IMR-90 (cell line): ENCODE measurements at regions not wholly inside any gene's neighbourhood (a gene's known extent, or its start where the extent isn't known, plus 50 kb on each side); places are given as distances from the start of the nearest gene placed in this dataset.

Experiments used
- ATAC-seq: fragments of 200-7000 bp; cut with Tn5 transposase; 2 replicates; pipeline ENCODE4 v1.9.1; 2020; ENCODE audit warnings: low read depth, mild to moderate bottlenecking, moderate library complexity
- BruUV-seq: library from RNA; stranded (reverse); fragments of 400-500 nt; replicated peaks from 2 replicates; lab custom pipeline; 2021; lab: Mats Ljungman, UMichigan
- CTCF ChIA-PET: fragments of 300-600 bp; formaldehyde crosslinking; extraction: SDS; loops from one replicate; lab custom pipeline; 2021; ENCODE audit warnings: antibody characterized with exemption; lab: Yijun Ruan, JAX
- POLR2A ChIA-PET: fragments of 300-600 bp; sonication (Branson Sonifier 250); formaldehyde crosslinking; loops from one replicate; lab custom pipeline; 2022; ENCODE audit warnings: antibody characterized with exemption; ENCODE audit not compliant: unreplicated experiment; lab: Charles Lee
- DNase-seq: peaks from one replicate; pipeline ENCODE4 v3.0.0; 2013
- H2AFZ ChIP-seq: replicated peaks from 2 replicates; pipeline ENCODE3; 2013; ENCODE audit warnings: low read length, mild to moderate bottlenecking; ENCODE audit not compliant: poor library complexity
- H2AK5ac ChIP-seq: 2 replicates; pipeline ENCODE4 v1.6.1; 2013; ENCODE audit warnings: low read depth, low read length, inconsistent platforms
- H2AK9ac ChIP-seq: replicated peaks from 2 replicates; pipeline ENCODE3; 2013; ENCODE audit warnings: mild to moderate bottlenecking, low read depth, low read length, moderate library complexity; ENCODE audit not compliant: poor library complexity
- H2BK120ac ChIP-seq: 2 replicates; pipeline ENCODE4 v1.6.1; 2013; ENCODE audit warnings: low read depth, low read length, inconsistent platforms
- H2BK15ac ChIP-seq: 3 replicates; pipeline ENCODE4 v1.6.1; 2013; ENCODE audit warnings: low read depth, low read length, inconsistent platforms
- H2BK20ac ChIP-seq: 2 replicates; pipeline ENCODE4 v1.6.1; 2013; ENCODE audit warnings: low read depth, mild to moderate bottlenecking, inconsistent platforms, low read length, moderate library complexity
- H2BK5ac ChIP-seq: 2 replicates; pipeline ENCODE4 v1.6.1; 2013; ENCODE audit warnings: mild to moderate bottlenecking, low read depth, low read length, inconsistent platforms; ENCODE audit not compliant: poor library complexity, severe bottlenecking
- H3K14ac ChIP-seq: replicated peaks from 2 replicates; pipeline ENCODE4 v1.6.1; 2013; ENCODE audit warnings: low read depth, low read length, inconsistent platforms
- H3K18ac ChIP-seq: 2 replicates; pipeline ENCODE4 v1.6.1; 2013; ENCODE audit warnings: low read depth, low read length, control low read depth
- H3K23ac ChIP-seq: 2 replicates; pipeline ENCODE4 v1.6.1; 2013; ENCODE audit warnings: low read depth, low read length, inconsistent platforms
- H3K27ac ChIP-seq: 2 replicates; pipeline ENCODE4 v1.5.1; 2013; ENCODE audit warnings: mild to moderate bottlenecking, control low read depth, low read length; ENCODE audit not compliant: insufficient read depth
- H3K27me3 ChIP-seq: 2 replicates; pipeline ENCODE4 v1.6.1; 2013; ENCODE audit warnings: low read length; ENCODE audit not compliant: control insufficient read depth, insufficient read depth
- H3K36me3 ChIP-seq: 2 replicates; pipeline ENCODE4 v1.6.1; 2013; ENCODE audit warnings: low read length, mixed read lengths; ENCODE audit not compliant: control insufficient read depth, insufficient read depth
- H3K4ac ChIP-seq: 2 replicates; pipeline ENCODE4 v1.6.1; 2013; ENCODE audit warnings: low read depth, low read length, inconsistent platforms
- H3K4me1 ChIP-seq: 2 replicates; pipeline ENCODE4 v1.6.1; 2013; ENCODE audit warnings: low read length, mixed read lengths; ENCODE audit not compliant: control insufficient read depth, insufficient read depth
- H3K4me2 ChIP-seq: 2 replicates; pipeline ENCODE4 v1.6.1; 2013; ENCODE audit warnings: low read depth, mild to moderate bottlenecking, control low read depth, low read length, moderate library complexity
- H3K4me3 ChIP-seq: 2 replicates; pipeline ENCODE4 v1.5.1; 2013; ENCODE audit warnings: low read depth, mild to moderate bottlenecking, control low read depth, low read length, moderate library complexity; ENCODE audit not compliant: insufficient read depth
- H3K56ac ChIP-seq: 2 replicates; pipeline ENCODE4 v1.6.1; 2013; ENCODE audit warnings: low read length, inconsistent platforms; ENCODE audit not compliant: insufficient read depth; ENCODE audit errors: extremely low read depth
- H3K79me1 ChIP-seq, 2 experiments: 2 replicates each; pipeline ENCODE4 v1.6.1; 2013; ENCODE audit warnings: low read length in 2 of 2, inconsistent platforms in 1 of 2, low read depth in 1 of 2
- H3K9ac ChIP-seq: 2 replicates; pipeline ENCODE4 v1.6.1; 2013; ENCODE audit warnings: low read depth, low read length, control low read depth
- H3K9me1 ChIP-seq: 2 replicates; pipeline ENCODE4 v1.6.1; 2013; ENCODE audit warnings: low read length, inconsistent platforms; ENCODE audit not compliant: insufficient read depth
- H3K9me3 ChIP-seq: 2 replicates; pipeline ENCODE4 v1.6.1; 2013; ENCODE audit warnings: low read length; ENCODE audit not compliant: control insufficient read depth, insufficient read depth
- H4K20me1 ChIP-seq: 2 replicates; pipeline ENCODE4 v1.6.1; 2013; ENCODE audit warnings: low read length, inconsistent platforms; ENCODE audit not compliant: insufficient read depth
- H4K5ac ChIP-seq: 2 replicates; pipeline ENCODE4 v1.6.1; 2013; ENCODE audit warnings: mild to moderate bottlenecking, low read depth, low read length, control low read depth
- H4K8ac ChIP-seq, 2 experiments: 2 replicates each; pipeline ENCODE4 v1.6.1; 2013; ENCODE audit warnings: low read depth in 2 of 2, low read length in 2 of 2, control low read depth in 1 of 2, inconsistent platforms in 1 of 2
- H4K91ac ChIP-seq: 2 replicates; pipeline ENCODE4 v1.6.1; 2013; ENCODE audit warnings: low read depth, low read length, inconsistent platforms; ENCODE audit not compliant: insufficient read depth
- CTCF ChIP-seq: conservative IDR thresholded peaks from 2 replicates; pipeline ENCODE4 v1.5.1; 2012; ENCODE audit warnings: mild to moderate bottlenecking, low read depth, low read length, improper control_type of control experiment
- FOS ChIP-seq: fragments of 150-350 bp; IDR thresholded peaks from 2 replicates; pipeline ENCODE4 v1.6.1; 2016; ENCODE audit warnings: low read depth, low read length
- MAFK ChIP-seq: IDR thresholded peaks from 2 replicates; pipeline ENCODE4 v1.6.1; 2012; ENCODE audit warnings: low read depth, low read length, improper control_type of control experiment
- MXI1 ChIP-seq: IDR thresholded peaks from 2 replicates; pipeline ENCODE4 v1.6.1; 2012; ENCODE audit warnings: low read depth, mild to moderate bottlenecking, low read length, moderate library complexity, borderline replicate concordance
- RAD21 ChIP-seq: IDR thresholded peaks from 2 replicates; pipeline ENCODE4 v1.6.1; 2012; ENCODE audit warnings: low read length, improper control_type of control experiment
- RCOR1 ChIP-seq: IDR thresholded peaks from 2 replicates; pipeline ENCODE4 v1.6.1; 2012; ENCODE audit warnings: mild to moderate bottlenecking, low read length, improper control_type of control experiment; ENCODE audit not compliant: insufficient replicate concordance
- SMC3 ChIP-seq: fragments of 150-350 bp; IDR thresholded peaks from 2 replicates; pipeline ENCODE4 v1.6.1; 2016; ENCODE audit warnings: low read depth, mild to moderate bottlenecking, antibody characterized with exemption, low read length, moderate library complexity
- USF2 ChIP-seq: fragments of 150-350 bp; IDR thresholded peaks from 2 replicates; pipeline ENCODE4 v1.6.1; 2017; ENCODE audit warnings: mild to moderate bottlenecking, antibody characterized with exemption, low read length, low read depth
- WGBS, 2 experiments: methylation state at CpG; one replicate each; pipeline versions ENCODE4 v1.1.5 to v1.1.7; 2013; ENCODE audit warnings: missing lambda C conversion rate in 2 of 2; ENCODE audit not compliant: insufficient read length in 1 of 2; ENCODE audit errors: extremely low coverage in 2 of 2; 5-methylcytosine and 5-hydroxymethylcytosine counted together
- dilution Hi-C: fragments of 300-500 bp; cut with HindIII; formaldehyde crosslinking; loops from one replicate; pipeline ENCODE4 v1.14.3; 2018; ENCODE audit warnings: low sequenced_read_pairs; ENCODE audit not compliant: unreplicated experiment
- in situ Hi-C: fragments of 300-500 bp; cut with MboI; formaldehyde crosslinking; loops from 3 replicates; pipeline ENCODE4 v1.14.3; 2019; ENCODE audit warnings: low sequenced_read_pairs, inconsistent platforms, mixed read lengths
- intact Hi-C: fragments of 100-400 bp; cut with micrococcal nuclease; formaldehyde crosslinking; loops from 2 replicates; pipeline ENCODE4 v1.10.0; 2022

- no peak overlapping the region for H3K4ac ChIP-seq
- dilution Hi-C loops, result no loop called here
- H3K36me3 ChIP-seq, result no peaks in the 10 kb centered on the region
- intact Hi-C loops, result no loop called here
- H3K27me3 ChIP-seq, result no peaks in the 10 kb centered on the region
- no peak overlapping the region for H3K4me3 ChIP-seq
- no peak overlapping the region for H4K91ac ChIP-seq
- H4K5ac ChIP-seq, result no peak overlapping the region
- H3K14ac ChIP-seq, result no peak overlapping the region
- ATAC-seq, result no peak
- no TSS peak for BruUV-seq
- no peak overlapping the region for H3K56ac ChIP-seq
- no peak overlapping the region for H3K23ac ChIP-seq
- no peaks in the 10 kb centered on the region for H3K9me3 ChIP-seq
- H2BK120ac ChIP-seq, result no peak overlapping the region
- H4K20me1 ChIP-seq, result no peaks in the 10 kb centered on the region
- in situ Hi-C loops, result no loop called here
- no CpG with 5 or more reads among the region's 1 CpG for WGBS, 2 experiments
- H3K4me1 ChIP-seq, result no peaks in the 10 kb centered on the region
- ChIA-PET CTCF (interaction anchor here (0.6 kb wide), 1 partner anchor 428 kb away, joined by 3 read pairs; no protein-coding TSS in a partner anchor), POLR2A (no interaction called here)
- H3K9me1 ChIP-seq, result no peaks in the 10 kb centered on the region
- H2AK5ac ChIP-seq, result no peak overlapping the region
- no peak overlapping the region for H3K27ac ChIP-seq
- H3K79me1 ChIP-seq, result no peaks in the 10 kb centered on the region
- no peak overlapping the region for H3K18ac ChIP-seq
- H2BK15ac ChIP-seq, result no peak overlapping the region
- no peak overlapping the region for H3K9ac ChIP-seq
- no peak overlapping the region for H3K4me2 ChIP-seq
- peak; percentile 4 for DNase-seq
- no peak overlapping the region for H4K8ac ChIP-seq
- no peak overlapping the region for H2AFZ ChIP-seq
- H2AK9ac ChIP-seq, result no peak overlapping the region
- TF ChIP-seq SMC3, result peak; percentile 24; the same call in 1 of the 2 replicates
- TF ChIP-seq RCOR1, result no peak
- TF ChIP-seq CTCF, result 0 out of 2 replicates have a peak, but pooled peaks have one; percentile 28
- no peak for TF ChIP-seq USF2
- TF ChIP-seq RAD21, result no peak
- no peak for TF ChIP-seq MXI1
- no peak for TF ChIP-seq MAFK
- TF ChIP-seq FOS, result no peak
- H2BK20ac ChIP-seq, result no peak overlapping the region
- no peak overlapping the region for H2BK5ac ChIP-seq
These were observed 72.7 kb upstream of the NBPF4 start for GRCh38 chr1:108316545-108316944.
